Gastroesophageal sphincter (tissue), 4 donors: ENCODE measurements at regions not wholly inside any gene's neighbourhood (a gene's known extent, or its start where the extent isn't known, plus 50 kb on each side); places are given as distances from the start of the nearest gene placed in this dataset.

Experiments used
- ATAC-seq: fragments of 150-250 bp; one replicate; pipeline ENCODE4 v1.9.1; 2016; ENCODE audit warnings: mild to moderate bottlenecking, moderate library complexity
- H3K27ac ChIP-seq, 4 donors: fragments of 200-600 bp; sonication (generic) in 3 of 4; 1 replicate in 3 of 4; 2 replicates in 1 of 4; pipeline ENCODE4 v1.5.1; 2016 to 2019
- H3K27me3 ChIP-seq: fragments of 200-600 bp; sonication (generic); one replicate; pipeline ENCODE4 v1.5.1; 2019
- H3K36me3 ChIP-seq, 2 donors: fragments of 200-600 bp; sonication (generic); one replicate each; pipeline ENCODE4 v1.5.1; 2019; ENCODE audit warnings: control low read depth in 1 of 2
- H3K4me1 ChIP-seq, 3 donors: fragments of 200-600 bp; sonication (generic); 1 replicate in 2 of 3; 2 replicates in 1 of 3; pipeline ENCODE4 v1.5.1; 2016 to 2019; ENCODE audit warnings: control low read depth in 2 of 3
- H3K4me3 ChIP-seq, 2 donors: fragments of 200-600 bp; sonication (generic); one replicate each; pipeline ENCODE4 v1.5.1; 2019; ENCODE audit warnings: mild to moderate bottlenecking in 1 of 2, moderate library complexity in 1 of 2
- H3K9me3 ChIP-seq, 3 donors: fragments of 200-600 bp; sonication (generic); one replicate each; pipeline ENCODE4 v1.5.1; 2017 to 2019; ENCODE audit warnings: control low read depth in 2 of 3
- EP300 ChIP-seq: sonication (generic); formaldehyde crosslinking; IDR thresholded peaks from one replicate; pipeline ENCODE4 v1.6.1; 2017; ENCODE audit warnings: antibody characterized with exemption, mild to moderate bottlenecking
- POLR2A ChIP-seq, 2 donors: fragments of 450-650 bp; IDR thresholded peaks; one replicate each; pipeline ENCODE4 v1.6.1; 2017; ENCODE audit warnings: antibody characterized with exemption in 2 of 2, mild to moderate bottlenecking in 2 of 2, moderate library complexity in 1 of 2
- POLR2AphosphoS5 ChIP-seq: sonication (generic); formaldehyde crosslinking; IDR thresholded peaks from one replicate; pipeline ENCODE4 v1.6.1; 2017; ENCODE audit warnings: antibody characterized with exemption
- WGBS, 2 donors: methylation state at CpG; one replicate each; pipeline ENCODE4 v1.1.5; 2018; ENCODE audit warnings: low coverage in 1 of 2; 5-methylcytosine and 5-hydroxymethylcytosine counted together
- TF ChIP-seq, protein P1 (sequence below), 4 experiments: fragments of 200-600 bp in 2 of 4; fragments of 450-650 bp in 2 of 4; sonication (generic) in 1 of 4; IDR thresholded peaks; one replicate each; pipeline ENCODE4 v1.5.1; 2017 to 2019; ENCODE audit warnings: antibody characterized with exemption in 4 of 4, mild to moderate bottlenecking in 2 of 4, moderate library complexity in 2 of 4

DNA sequence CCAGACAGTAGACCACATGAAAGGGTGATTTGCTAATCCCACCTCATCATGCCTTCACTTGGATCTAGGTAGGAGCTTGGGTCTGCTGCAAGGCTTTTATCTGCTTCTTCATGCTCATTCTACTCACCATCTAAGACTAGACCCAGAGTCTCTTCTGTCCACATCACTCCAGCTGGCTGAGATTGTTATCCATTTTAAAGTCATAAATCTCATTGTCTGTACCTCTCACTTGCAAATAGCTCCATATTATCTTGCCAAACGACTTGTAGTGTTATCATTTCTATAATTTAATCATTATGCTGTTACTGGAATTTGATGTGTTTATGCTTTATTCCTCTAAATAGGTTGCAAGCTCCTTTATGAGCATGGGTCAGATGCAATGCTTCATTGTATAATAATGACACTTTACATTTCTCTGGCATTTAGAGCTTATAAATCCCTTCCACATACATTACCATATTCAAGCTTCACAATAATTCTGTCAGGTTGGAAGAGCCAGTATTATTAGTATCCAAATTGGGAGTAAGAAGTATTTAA, 254.2 kb upstream of the SORL1-AS1 start:
- Histone ChIP-seq H3K4me1 (peaks cover 0 to 3% (median 0%) of the 10 kb centered on the region in 3 donors), H3K27me3 (no peaks in the 10 kb centered on the region), H3K36me3 (no peaks in the 10 kb centered on the region), H3K4me3 (no peak overlapping the region), H3K27ac (no peak overlapping the region), H3K9me3 (no peaks in the 10 kb centered on the region)
- 14 to 25% methylated on average over 1 of the region's 1 CpG for WGBS, 2 donors
- TF ChIP-seq, protein P1, sequence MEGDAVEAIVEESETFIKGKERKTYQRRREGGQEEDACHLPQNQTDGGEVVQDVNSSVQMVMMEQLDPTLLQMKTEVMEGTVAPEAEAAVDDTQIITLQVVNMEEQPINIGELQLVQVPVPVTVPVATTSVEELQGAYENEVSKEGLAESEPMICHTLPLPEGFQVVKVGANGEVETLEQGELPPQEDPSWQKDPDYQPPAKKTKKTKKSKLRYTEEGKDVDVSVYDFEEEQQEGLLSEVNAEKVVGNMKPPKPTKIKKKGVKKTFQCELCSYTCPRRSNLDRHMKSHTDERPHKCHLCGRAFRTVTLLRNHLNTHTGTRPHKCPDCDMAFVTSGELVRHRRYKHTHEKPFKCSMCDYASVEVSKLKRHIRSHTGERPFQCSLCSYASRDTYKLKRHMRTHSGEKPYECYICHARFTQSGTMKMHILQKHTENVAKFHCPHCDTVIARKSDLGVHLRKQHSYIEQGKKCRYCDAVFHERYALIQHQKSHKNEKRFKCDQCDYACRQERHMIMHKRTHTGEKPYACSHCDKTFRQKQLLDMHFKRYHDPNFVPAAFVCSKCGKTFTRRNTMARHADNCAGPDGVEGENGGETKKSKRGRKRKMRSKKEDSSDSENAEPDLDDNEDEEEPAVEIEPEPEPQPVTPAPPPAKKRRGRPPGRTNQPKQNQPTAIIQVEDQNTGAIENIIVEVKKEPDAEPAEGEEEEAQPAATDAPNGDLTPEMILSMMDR (IDR thresholded peaks at IDR 0.05) = no peak
- TF ChIP-seq EP300 = no peak
- no peak for ATAC-seq

DNA sequence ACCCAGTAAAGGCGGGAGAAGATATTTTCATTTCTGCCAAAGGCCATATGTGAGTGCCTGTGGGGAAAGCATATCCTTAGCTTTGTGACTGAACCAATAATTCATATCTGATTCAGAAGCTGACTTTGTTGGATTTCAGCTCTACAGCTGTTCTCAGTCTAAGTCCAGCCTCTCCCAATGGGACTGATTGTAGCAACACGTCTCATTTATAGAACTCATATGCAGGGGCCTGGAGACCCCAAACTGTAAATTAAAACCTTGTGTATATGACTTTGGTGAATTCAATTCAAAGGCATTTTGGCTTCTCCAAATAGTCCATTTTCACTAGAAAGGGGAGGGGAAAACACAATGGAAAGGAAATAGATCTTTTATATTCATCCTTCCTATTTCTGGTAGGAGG, 250.4 kb upstream of the SORL1-AS1 start:
- Histone ChIP-seq H3K36me3 (no peaks in the 10 kb centered on the region), H3K4me3 (no peak overlapping the region), H3K9me3 (no peaks in the 10 kb centered on the region), H3K27me3 (no peaks in the 10 kb centered on the region), H3K27ac (no peak overlapping the region), H3K4me1 (no peaks in the 10 kb centered on the region)
- no peak for ATAC-seq
- WGBS, 2 donors = 50 to 83% methylated on average over 1 of the region's 2 CpGs
- TF ChIP-seq, protein P1 (IDR thresholded peaks at IDR 0.05) = no peak
- no peak for TF ChIP-seq POLR2A (IDR thresholded peaks at IDR 0.05)
- no peak for TF ChIP-seq POLR2AphosphoS5
- TF ChIP-seq EP300 = no peak

DNA sequence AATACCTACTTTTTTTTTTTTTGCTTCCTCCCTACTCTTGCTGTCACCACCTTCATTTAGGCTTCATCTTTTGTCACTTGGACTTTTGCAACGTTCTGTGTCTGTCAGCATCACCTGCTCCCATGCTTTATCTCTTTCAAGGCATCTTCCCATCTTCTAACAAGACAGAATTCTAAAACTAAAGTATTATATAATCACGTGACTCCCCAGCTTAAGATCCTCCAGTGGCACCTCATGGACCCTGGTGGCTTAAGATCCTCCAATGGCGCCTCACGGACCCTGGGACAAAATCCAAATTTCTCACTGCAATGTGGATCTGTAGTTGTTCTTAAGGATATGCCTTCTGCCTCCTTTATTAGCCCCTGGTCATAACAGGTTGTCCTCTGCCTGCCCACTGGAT, 248.2 kb upstream of the SORL1-AS1 start:
- no peaks in the 10 kb centered on the region for H3K27me3 ChIP-seq
- no peak overlapping the region for H3K27ac ChIP-seq
- no peak for ATAC-seq
- no peaks in the 10 kb centered on the region for H3K36me3 ChIP-seq
- H3K4me3 ChIP-seq = no peak overlapping the region
- H3K4me1 ChIP-seq = peaks cover 0 to 21% (median 4%) of the 10 kb centered on the region in 3 donors
- H3K9me3 ChIP-seq = no peaks in the 10 kb centered on the region
- TF ChIP-seq POLR2A (IDR thresholded peaks at IDR 0.05) = no peak
- TF ChIP-seq, protein P1 (IDR thresholded peaks at IDR 0.05) = no peak
- no peak for TF ChIP-seq POLR2AphosphoS5
- no peak for TF ChIP-seq EP300
- WGBS, 2 donors = 79 to 85% methylated on average over 3 to 4 of the region's 4 CpGs

DNA sequence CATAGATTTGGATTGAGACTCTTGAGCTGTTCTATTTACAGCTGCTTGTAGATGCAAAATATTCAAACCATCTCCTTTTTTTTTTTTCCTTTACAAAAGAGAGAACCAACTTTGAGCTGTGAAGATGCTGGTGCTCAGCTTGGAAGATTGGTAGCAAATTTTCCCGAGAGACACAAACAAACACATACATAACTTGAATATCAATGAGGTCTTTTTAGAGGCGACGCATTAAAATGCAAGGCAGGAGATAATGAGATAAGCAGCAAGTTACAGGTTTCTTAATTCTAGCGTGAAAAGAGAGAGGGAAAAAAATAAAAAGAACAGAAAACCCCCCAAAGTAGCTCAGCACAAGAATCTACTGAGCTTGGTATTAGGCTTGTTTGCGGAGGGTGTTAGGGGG, 247.0 kb upstream of the SORL1-AS1 start:
- Histone ChIP-seq H3K4me3 (no peak overlapping the region), H3K9me3 (no peaks in the 10 kb centered on the region), H3K36me3 (no peaks in the 10 kb centered on the region), H3K27ac (no peak overlapping the region), H3K27me3 (no peaks in the 10 kb centered on the region), H3K4me1 (peaks cover 0 to 24% (median 4%) of the 10 kb centered on the region in 3 donors)
- WGBS, 2 donors = 67 to 79% methylated on average over 2 to 5 of the region's 5 CpGs
- TF ChIP-seq EP300 = no peak
- no peak for TF ChIP-seq POLR2A (IDR thresholded peaks at IDR 0.05)
- TF ChIP-seq POLR2AphosphoS5 = no peak
- TF ChIP-seq, protein P1 (IDR thresholded peaks at IDR 0.05) = no peak
- no peak for ATAC-seq

DNA sequence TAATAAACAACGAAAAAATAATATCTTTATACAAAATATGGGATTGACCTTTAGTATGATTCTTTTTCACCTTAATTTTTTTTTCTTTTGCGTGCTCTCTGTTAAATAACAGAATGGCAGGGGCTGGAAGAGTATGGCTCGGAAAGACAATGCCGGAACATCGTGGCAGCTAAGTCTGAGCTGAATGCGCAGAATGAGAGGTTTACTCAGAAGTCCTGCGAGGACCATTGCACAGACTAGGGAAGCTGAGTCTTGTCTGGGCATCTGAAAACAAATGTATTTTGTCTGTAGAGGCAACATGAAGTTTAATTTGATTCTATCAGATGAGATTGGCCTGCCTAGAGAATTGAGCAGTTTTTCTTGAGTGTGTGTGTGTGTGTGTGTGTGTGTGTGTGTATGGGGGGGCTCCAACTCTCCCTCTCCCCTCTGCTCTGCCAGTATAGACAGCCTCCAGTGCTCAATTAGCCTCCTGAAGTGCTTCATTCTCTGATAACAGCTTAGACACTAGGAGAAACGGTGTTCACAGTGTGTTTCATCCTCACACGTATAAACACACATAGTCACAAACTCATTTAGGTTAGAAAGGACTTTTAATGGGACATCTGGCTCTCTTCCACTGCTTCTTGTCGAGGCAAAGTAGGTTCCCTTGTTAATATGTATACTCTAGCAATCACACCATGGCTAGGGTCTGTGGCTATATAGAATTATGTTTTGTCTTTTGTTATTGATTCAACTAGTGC, 244.3 kb upstream of the SORL1-AS1 start:
- Histone ChIP-seq H3K4me1 (peaks cover 0 to 24% (median 4%) of the 10 kb centered on the region in 3 donors), H3K4me3 (peak overlapping the region in 1 of 2 donors; percentile 17), H3K27ac (peak overlapping the region; percentile 36 to 86 (median 78)), H3K27me3 (no peaks in the 10 kb centered on the region), H3K9me3 (no peaks in the 10 kb centered on the region), H3K36me3 (no peaks in the 10 kb centered on the region)
- TF ChIP-seq EP300 (no peak), POLR2A (IDR thresholded peaks at IDR 0.05) (no peak), POLR2AphosphoS5 (no peak)
- TF ChIP-seq, protein P1 (IDR thresholded peaks at IDR 0.05) = no peak
- 54 to 59% methylated on average over 7 to 10 of the region's 10 CpGs for WGBS, 2 donors
- no peak for ATAC-seq
